ENCODE measurements at regions not wholly inside any gene's neighbourhood (a gene's known extent, or its start where the extent isn't known, plus 50 kb on each side); places are given as distances from the start of the nearest gene placed in this dataset.
"Not testable (repeated sequence)": the region's sequence is repeated elsewhere in the genome, so short reads cannot be mapped to it uniquely, and the experiment has no call there.

- DNase-seq = no peak
Measured at GRCh38 chr11:15824060-15824459, 532.3 kb downstream of the SOX6 start.

GRCh38 chr11:15825976-15826650 is 530.2 kb downstream of the SOX6 start:
- no peak for DNase-seq

- DNase-seq = peak; percentile 37
Measured at GRCh38 chr11:15826826-15827225, 529.5 kb downstream of the SOX6 start.

DNA sequence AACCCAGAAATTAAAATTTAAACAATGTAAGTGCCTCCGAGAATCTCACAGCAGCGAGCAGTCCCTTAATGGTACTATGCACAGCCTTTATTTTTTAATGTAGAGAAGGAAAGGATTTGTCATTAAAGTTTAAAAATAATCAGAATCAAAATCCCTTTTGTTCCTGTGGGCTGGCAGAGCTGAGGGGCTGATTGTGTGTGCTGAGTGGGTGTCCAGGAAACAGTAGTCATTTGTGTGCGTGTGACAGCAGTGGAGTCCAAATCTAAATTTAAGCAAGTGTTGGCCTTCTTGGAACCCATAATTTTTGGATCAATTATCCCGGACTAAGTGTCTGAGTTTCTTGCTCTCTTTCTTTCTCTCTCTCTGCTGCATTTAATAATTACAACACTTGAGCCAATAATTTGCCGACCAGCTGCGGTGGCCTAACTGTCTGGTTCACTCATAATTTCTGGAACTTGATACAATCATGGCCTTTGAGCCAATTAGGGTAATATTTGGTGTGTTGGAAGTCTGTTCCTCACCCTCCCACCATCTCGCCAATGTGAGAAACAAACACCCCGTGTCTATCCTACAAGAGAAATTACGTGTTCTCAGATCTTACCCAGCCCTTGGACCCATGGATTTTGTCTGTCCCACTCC is 528.0 kb downstream of the SOX6 start:
- no peak for DNase-seq

- DNase-seq = no peak
Measured at GRCh38 chr11:15829312-15829711, 527.0 kb downstream of the SOX6 start.

DNA sequence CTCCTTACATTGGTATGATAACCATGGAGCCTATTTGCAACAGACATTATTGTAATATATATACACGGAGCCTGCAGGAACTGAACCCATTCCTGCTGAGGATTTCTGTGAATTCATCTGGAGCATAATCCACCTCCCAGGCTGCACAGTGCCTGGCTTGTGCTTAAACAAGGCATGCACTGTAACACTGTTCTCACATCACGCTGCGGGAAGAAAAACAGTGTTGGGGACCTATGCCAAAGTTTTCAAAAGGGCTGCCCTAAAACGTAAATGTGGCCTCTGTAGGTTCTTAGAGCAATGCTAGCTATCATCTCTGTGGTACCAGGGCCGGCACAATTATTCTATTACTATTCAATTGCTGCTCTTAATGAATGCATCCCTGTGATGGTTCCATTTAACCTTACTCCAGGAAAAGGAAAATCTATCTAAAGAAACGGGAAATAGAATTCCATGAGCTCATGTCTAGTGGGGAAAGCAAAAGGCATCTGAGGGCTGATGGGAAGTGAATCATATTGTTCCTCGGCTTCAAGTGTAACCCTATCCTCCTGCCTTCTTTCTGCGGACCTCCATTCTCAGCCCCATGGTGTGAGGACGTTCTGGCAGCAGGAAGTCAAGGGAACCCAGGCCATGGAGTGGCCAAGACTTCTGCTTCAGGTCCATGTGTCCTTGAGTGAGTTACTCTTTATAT is 525.5 kb downstream of the SOX6 start:
- DNase-seq = no peak

DNA sequence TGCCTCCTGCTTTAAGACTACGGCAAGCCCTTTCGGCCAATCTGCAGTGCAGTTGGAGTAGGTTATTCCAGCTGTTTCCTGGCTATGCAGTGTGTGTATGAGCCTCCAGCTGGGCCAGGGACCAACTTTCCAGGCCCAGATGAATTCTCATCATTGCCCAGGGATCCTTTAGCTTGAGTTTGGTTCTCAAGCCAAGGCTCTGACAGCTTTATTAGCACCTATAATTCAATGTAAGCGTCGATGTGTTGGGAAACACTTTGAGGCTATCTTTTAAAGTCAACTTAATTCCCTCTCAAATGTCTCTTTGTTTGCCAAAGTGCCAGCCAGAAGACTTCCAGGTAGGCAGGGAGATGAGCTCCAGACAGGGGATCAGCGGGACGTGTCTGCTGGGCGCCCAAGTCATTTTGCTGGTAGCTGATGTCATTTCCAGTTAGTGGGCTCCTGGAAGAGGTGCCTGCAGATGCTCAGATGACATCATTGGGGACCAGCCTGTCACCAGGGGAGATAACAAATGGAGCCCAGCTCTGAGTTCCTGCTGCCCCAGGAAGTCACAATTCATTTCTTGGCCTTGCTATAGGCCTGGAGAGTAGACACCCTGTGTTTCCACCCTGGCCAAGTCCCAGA is 520.4 kb downstream of the SOX6 start:
- no peak for DNase-seq

GRCh38 chr11:15836795-15837194 is 519.6 kb downstream of the SOX6 start:
- no peak for DNase-seq

DNA sequence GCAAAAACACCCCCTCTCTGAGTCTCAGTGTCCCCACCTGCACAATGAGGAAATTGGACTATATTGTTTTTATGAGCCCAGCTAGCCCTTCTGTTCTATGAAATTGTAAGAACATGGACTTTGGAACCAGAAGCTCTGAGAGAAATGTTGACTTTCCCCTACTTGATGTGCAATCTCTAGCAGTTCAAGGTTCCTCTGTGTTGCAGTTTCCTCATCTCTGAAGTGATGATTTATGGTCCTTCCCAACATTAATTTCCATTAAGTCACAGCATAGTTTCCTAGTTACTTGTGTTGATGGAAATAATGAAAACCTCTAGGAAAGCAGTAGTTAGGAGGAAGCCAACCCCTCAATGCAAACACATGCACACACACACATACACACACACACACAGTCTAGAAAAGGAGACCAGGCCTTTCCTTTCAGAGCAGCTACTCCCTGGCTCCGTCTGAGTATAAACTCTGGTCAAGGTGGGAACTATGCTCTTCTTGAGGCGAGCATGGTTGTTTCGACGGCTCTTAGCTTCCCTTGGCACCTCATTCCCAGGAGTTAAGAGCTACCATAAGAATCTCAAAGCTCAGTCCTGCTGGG is 518.4 kb downstream of the SOX6 start:
- DNase-seq = no peak

- no peak for DNase-seq
Measured at GRCh38 chr11:15839061-15839460, 517.3 kb downstream of the SOX6 start.

DNA sequence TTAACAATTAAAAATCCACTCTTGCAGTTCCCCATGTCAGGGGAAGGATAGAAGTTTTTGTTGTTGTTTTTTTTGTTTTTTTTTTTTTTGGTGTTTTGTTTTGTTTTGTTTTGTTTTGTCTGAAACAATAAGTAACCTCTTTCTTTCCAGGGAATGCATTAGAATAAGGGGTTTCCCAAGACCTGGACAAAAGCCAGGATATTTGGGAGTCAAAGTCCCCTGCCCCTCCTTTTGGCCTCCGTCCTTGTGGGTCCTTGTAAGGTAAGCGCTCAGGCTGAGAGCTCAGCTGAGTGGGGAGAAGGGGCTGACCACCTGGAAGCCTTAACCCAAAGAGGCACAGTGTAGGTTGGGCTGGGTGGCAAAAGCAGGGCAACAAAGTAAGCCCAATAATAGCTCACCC is 515.4 kb downstream of the SOX6 start:
- DNase-seq = no peak

- no peak for DNase-seq
Measured at GRCh38 chr11:15841931-15842740, 514.2 kb downstream of the SOX6 start.

DNA sequence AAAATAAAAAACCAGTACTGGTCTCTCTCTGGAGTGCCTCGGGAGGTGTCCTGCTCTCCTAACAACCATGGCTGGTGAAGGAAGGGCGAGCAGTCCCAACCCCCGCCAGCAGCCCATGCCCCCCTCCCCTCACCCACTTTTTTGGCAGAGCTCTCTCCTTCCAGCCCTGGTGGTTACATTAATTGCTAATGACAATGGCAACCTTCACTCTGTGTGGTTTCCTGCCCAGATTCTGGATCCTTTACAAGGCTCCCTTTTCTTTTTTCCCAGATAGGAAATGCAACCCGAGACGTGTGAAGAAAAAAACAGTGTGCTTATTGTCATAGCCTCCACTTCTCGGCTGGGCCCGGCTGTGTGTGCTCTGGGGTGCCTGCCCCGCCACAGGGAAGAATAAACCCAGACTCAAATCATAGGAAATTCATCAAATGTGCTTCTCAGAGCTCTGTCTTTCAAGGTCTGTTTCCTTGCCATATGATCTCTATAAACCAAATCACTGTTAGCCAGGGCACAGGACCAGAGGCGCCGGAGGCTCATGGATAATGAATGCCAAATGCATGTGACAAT is 513.0 kb downstream of the SOX6 start:
- peak; percentile 19 for DNase-seq

DNA sequence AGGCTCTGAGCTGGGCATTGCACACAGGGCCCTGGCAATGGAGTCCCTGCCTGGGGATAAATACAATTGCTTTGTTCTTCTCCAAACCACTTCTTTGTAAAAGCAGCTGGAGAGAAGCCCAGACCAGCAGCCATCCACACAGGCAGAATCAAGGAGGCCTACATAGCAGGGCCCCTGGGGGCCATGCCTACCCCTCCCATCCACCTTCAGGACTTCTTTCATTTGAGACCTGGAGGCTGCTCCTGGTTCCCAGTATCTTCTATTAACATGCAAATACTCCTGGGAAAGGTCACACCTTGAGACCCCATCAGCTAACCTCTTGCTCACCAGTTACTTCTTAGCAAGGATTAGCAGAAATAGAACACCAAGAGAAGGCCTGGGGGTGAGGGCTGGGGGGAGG is 511.1 kb downstream of the SOX6 start:
- DNase-seq = no peak

- no peak for DNase-seq
Measured at GRCh38 chr11:15848631-15849168, 507.6 kb downstream of the SOX6 start.

- DNase-seq = no peak
Measured at GRCh38 chr11:15849257-15849656, 507.1 kb downstream of the SOX6 start.

GRCh38 chr11:15850335-15850734 is 506.0 kb downstream of the SOX6 start:
- not testable (repeated sequence) for DNase-seq

- no peak for DNase-seq
Measured at GRCh38 chr11:15851051-15851498, 505.3 kb downstream of the SOX6 start.

DNA sequence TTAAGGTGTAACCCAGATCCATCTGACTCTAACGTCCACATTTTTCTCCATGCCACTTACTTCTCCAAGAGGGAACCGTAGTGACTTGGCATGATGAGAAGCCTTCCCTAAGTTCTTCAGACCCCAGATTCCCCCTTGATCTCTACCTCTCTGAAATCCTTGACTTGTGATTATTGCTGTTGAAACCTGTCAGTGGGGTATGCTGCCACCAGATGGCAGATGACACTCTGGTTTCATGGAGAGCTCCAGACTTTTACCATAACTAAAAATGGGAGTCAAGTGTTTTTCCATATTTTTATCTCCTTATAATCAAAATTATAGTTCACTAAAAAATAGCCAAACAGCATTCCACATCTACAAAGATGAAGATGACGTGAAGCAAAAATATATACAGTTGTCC is 504.2 kb downstream of the SOX6 start:
- DNase-seq = no peak

GRCh38 chr11:15854245-15854644 is 502.1 kb downstream of the SOX6 start:
- DNase-seq = no peak

DNA sequence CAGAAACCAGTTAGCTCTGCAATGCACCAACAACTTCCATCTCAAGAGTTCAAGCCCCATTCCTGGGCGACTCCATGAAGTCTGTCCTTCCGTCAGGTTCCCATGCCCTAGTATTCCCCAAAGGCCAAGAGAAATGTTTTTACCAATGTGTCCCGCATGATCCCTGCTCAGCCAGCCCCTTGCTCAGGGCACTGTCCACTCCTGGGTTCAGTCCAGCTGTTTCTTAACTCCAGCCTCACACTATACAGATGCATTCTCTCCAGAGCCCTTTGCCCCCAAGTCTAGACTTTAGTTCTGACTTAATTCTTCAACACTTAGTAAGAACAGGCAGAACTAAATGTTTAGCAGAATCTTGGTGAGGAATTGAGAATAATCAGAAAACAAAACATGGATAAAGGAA is 497.5 kb downstream of the SOX6 start:
- no peak for DNase-seq

DNA sequence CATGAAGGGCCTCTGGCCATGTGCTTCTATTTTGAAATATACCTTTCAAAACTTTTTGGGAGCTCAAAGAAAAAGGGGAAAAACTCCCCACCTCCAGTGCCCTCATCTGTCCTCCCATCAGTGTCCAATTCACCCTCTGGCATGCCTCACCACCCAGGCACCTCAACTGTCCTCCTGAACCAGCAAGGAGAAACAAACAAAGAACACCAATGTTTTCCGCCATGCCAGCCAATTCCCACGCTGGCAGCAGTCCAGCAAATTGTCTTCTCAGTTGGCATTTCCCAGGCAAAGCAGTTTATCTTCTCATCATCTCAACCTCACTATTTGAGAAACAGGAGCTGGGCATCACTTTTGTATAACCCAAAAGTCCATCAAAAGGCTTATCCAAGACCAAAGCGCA is 496.9 kb downstream of the SOX6 start:
- DNase-seq = no peak

Data from NCI-H1436 (cell line).